ENCODE measurements at regions not wholly inside any gene's neighbourhood (a gene's known extent, or its start where the extent isn't known, plus 50 kb on each side); places are given as distances from the start of the nearest gene placed in this dataset.
"Not testable (repeated sequence)": the region's sequence is repeated elsewhere in the genome, so short reads cannot be mapped to it uniquely, and the experiment has no call there.

GRCh38 chr11:24408202-24408601 lies 88.7 kb upstream of the LUZP2 start:
- DNase-seq = no peak

GRCh38 chr11:24411791-24412190 lies 85.1 kb upstream of the LUZP2 start:
- DNase-seq = no peak

GRCh38 chr11:24412722-24413121 lies 84.1 kb upstream of the LUZP2 start:
- DNase-seq = no peak

- DNase-seq = no peak
Measured at GRCh38 chr11:24413391-24413790, 83.5 kb upstream of the LUZP2 start.

GRCh38 chr11:24415955-24416636 lies 80.8 kb upstream of the LUZP2 start:
- DNase-seq = not testable (repeated sequence)

- no peak for DNase-seq
Measured at GRCh38 chr11:24421766-24422165, 75.1 kb upstream of the LUZP2 start.

- no peak for DNase-seq
Measured at GRCh38 chr11:24422376-24422775, 74.5 kb upstream of the LUZP2 start.

- no peak for DNase-seq
Measured at GRCh38 chr11:24437123-24437522, 59.7 kb upstream of the LUZP2 start.
